ENCODE measurements at regions not wholly inside any gene's neighbourhood (a gene's known extent, or its start where the extent isn't known, plus 50 kb on each side); places are given as distances from the start of the nearest gene placed in this dataset.
"Not testable (repeated sequence)": the region's sequence is repeated elsewhere in the genome, so short reads cannot be mapped to it uniquely, and the experiment has no call there.

DNA sequence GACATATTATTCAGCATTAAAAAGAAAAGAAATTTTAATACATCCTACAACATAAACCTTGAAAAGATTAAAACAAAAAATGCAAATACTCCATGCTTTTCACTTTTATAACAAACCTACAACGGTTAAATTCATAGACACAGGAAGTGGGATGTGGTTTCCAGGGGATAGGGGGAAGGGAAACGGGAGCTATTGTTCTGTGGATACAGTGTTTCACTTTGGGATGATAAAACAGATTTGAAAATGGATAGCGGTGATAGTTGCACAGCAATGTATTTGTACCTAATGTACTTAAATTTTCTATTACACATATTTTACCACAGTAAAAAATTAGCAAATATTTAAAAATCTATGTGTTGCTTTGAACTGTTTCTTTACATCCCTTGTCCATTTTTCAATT, 368.0 kb downstream of the CDY2B start:
- not testable (repeated sequence) for DNase-seq (ENCODE audit: low spot score in 2 of 2); H3K27ac Mint-ChIP-seq; H3K9me3 Mint-ChIP-seq; H3K36me3 Mint-ChIP-seq; ATAC-seq

DNA sequence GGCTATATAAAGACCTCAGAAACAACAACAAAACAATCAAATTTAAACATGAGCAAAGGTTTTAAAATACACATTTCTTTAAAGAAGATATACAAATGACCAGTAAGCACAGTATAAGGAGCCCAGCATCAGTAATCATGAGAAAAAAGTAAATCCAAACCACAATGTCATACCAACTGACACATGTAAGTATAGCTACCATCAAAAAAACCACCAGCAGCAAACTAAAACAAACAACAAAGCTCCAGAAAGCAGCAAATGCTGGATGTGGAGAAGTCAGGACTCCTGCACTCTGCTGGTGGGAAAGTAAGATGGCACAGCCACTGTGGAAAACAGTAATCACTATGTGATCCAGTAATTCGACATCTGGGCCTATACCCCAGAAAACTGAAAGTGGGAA, 368.5 kb downstream of the CDY2B start:
- not testable (repeated sequence) for H3K27ac Mint-ChIP-seq; H3K36me3 Mint-ChIP-seq; H3K9me3 Mint-ChIP-seq; ATAC-seq; DNase-seq (ENCODE audit: low spot score in 2 of 2)

DNA sequence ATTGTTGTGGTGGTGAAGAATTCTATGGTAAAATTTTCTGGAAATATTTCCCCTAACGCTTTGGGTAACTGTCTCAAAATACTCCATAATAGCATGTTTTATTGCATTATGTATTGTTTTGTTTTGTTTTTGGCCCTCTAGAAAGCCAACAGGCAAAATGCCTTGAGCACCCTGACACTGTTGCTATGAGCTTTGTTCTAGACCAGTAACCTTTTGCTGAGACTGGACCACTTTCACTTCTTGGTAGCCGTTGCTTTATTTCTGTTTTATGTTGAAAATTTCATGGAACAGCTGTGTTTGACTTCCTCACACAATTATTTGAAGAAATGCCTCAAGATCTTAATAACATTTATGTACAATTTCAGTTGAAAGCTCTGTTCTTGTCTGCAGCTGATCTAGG, 374.2 kb downstream of the CDY2B start:
- DNase-seq (ENCODE audit: low spot score in 2 of 2); H3K9me3 Mint-ChIP-seq; H3K27ac Mint-ChIP-seq; H3K36me3 Mint-ChIP-seq; ATAC-seq: not testable (repeated sequence)

DNA sequence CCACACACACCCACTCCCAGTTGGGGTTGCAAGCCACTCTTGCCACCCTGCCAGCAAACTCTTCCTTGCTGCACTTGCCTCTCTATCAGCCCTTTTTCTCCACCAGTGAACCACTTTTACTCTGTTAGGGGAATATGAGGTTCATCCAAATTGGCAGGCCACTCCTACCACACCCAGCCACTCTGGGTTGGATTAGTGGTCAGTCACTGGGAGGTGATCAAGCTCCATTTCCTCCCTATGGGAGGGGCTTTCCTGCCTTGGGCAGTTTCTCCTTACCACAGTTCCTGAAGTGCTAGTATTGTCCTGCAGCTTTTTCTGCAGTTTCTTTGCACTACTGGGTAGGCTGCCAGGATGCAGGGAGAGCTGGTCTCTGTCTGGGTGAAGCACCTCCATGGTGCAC, 395.3 kb downstream of the CDY2B start:
- not testable (repeated sequence) for H3K36me3 Mint-ChIP-seq; ATAC-seq; H3K9me3 Mint-ChIP-seq; DNase-seq (ENCODE audit: low spot score in 2 of 2); H3K27ac Mint-ChIP-seq

DNA sequence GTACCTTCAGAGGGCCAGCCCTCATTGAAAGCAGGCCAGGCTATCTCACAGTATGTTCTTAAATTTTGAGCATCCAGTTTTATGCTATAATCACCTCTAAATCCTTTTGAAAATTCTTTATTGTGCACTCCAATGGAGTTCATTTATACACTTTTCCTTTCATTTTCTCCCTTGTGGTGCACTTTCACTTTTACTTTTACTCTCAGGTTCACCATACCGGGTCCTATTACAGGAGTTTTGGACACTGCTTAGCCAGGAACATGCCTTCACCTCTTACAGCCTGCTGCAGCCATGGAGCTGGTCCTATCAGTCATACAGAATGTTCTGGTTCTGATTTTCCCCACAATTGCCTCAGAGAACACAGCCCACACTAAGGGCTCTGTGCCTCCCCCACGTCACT, 395.9 kb downstream of the CDY2B start:
- H3K27ac Mint-ChIP-seq; H3K9me3 Mint-ChIP-seq; H3K36me3 Mint-ChIP-seq; DNase-seq (ENCODE audit: low spot score in 2 of 2): not testable (repeated sequence)
- ATAC-seq = peak; percentile 56 to 58

DNA sequence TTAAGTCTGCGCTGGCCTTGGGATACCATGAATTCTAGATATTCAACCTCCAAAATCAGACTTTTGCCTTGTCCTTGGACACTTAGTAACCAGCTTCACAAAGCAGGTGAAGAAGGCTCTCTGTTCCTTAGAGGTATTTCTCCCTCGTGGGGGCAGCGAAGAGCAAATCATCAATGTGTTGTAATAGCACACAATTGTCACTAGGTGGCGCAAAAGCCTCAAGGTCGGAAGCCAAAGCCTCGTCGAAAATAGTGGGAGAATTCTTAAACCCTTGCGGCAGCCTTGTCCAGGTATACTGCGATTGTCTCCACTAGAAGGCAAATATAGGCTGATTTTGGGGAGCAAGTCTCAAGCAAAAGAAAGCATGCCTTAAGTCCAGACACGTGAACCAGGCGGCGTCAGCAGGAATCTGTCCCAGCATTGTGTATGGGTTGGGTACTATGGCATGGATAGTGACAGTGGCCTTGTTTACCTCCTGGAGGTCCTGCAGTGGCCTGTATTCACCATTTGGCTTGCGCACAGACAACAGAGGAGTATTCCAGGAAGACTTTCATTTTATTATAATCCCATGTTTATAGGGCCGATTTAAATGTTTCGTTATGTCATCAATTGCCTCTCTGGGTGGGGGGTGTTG, 398.5 kb downstream of the CDY2B start:
- H3K36me3 Mint-ChIP-seq; DNase-seq (ENCODE audit: low spot score in 2 of 2); H3K9me3 Mint-ChIP-seq; H3K27ac Mint-ChIP-seq: not testable (repeated sequence)
- ATAC-seq = peak; percentile 37 to 58

DNA sequence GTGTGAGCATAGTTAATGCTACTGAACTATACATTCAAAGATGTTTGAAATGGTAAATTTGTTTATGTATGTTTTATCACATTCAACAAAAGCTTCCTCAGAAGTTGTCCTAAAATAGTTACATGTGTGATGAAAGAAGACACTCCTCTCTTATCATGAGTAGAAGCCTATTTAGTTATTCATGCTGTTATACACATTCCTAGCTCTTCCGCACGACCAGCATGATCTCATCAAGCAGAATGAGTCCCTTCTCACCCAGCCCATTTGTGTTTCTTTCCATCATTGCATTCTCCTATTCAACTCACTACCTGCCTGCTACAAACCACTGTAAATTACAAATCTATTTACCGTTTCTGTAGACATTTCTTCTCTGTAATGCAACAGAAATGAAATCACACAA, 408.0 kb downstream of the CDY2B start:
- not testable (repeated sequence) for DNase-seq (ENCODE audit: low spot score in 2 of 2); H3K36me3 Mint-ChIP-seq; ATAC-seq; H3K27ac Mint-ChIP-seq; H3K9me3 Mint-ChIP-seq

DNA sequence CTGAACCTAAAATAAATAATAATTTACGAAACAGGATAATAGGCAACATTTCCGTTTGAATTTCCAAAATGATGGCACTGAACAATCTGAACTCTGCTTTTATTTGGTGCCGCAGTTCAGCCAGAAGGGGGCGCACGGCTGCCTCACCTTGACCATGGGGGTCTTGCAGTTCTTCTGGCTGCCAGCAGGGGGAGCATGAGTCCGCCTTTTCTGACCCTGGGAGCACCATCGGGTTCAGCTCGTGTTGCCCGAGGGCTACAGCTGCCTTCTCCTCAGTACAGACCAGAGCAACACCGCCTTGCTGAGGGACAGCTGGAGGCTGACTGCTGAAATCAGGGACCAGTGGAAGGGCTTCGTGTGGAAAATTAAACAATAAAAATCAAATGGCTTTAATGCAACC, 420.3 kb downstream of the CDY2B start:
- not testable (repeated sequence) for H3K36me3 Mint-ChIP-seq; DNase-seq (ENCODE audit: low spot score in 2 of 2); H3K27ac Mint-ChIP-seq; H3K9me3 Mint-ChIP-seq
- ATAC-seq = peak; percentile 52 to 62

DNA sequence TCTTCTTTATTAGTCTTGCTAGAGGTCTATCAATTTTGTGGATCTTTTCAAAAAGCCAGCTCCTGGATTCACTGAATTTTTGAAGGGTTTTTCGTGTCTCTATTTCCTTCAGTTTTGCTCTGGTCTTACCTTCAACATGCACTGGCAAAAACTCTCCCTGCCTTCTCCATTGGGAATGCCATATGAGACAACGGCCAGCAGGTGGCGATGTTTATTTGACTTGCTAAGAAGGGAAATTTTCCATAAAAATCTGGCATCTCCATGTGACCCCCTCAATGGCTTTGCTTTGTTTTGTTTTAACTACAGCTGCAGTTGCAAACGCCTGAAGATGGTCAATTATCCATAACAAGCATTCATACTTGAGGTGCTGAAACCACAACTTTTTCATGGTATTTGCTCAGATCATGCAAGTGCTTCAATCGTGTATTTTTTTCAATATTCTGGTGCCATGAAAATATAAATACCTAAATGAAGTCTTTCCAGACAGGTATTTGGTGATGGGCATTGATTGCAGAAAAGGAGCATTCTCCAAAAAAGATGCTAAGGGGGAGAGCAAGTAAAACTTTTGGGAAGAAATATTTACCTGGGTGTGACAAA, 449.4 kb downstream of the CDY2B start:
- H3K36me3 Mint-ChIP-seq = no peaks in the 10 kb centered on the region
- ATAC-seq (no peak), DNase-seq (ENCODE audit: low spot score in 2 of 2) (peak in 1 of 2 donors; percentile 2)
- H3K27ac Mint-ChIP-seq = no peak overlapping the region
- no peaks in the 10 kb centered on the region for H3K9me3 Mint-ChIP-seq

DNA sequence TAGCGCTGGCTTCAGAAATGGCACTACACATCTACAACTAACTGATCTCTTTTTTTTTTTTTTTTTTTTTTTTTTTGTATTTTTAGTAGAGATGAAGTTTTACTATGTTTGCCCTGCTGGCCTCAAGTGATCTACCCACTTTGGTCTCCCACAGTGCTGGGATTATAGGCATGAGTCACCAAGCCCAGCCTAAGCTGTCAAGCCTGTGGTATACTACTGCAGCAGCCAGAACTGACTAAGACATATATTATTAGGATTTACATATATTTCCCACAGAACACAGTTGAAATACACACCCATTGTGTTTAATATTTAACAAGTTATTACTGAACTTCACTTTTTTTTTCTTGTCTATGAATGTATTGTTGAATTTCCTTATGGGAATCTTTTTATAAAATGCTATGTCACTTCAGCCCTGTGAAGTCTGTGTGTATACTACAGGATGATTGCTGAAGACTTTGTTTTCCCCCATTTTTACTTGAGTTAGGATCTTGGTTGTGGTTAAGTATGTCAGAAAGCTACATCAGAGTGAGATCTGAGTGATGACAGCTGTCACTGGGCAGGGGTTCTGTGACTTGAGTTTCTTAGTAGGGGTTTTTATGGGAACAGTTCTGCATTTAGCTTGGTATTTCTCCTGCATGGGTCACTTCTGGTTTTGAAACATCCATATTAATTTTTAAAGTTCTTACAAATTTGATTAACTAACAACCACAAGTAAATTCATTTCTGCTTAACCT, 481.5 kb downstream of the CDY2B start:
- no peaks in the 10 kb centered on the region for H3K9me3 Mint-ChIP-seq
- no peak for ATAC-seq
- no peak for DNase-seq (ENCODE audit: low spot score in 2 of 2)
- H3K27ac Mint-ChIP-seq = no peak overlapping the region
- no peaks in the 10 kb centered on the region for H3K36me3 Mint-ChIP-seq

DNA sequence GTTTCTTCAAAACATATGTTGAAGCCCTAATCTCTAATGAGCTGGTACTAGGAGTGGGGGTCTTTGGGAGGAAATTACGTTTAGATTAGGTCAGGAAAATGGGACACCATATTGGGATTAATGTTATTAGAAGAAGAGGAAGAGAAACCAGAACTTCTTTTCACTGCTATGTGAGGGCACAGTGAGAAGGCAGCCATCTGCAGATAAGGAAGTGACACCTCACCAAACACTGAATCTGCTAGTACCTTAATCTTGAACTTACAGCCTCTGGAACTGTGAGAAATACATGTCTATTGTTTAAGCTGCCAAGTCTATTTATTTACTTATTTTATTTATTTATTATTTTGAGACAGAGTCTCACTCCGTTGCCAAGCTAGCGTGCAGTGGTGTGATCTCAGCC, 482.4 kb downstream of the CDY2B start:
- no peak for DNase-seq (ENCODE audit: low spot score in 2 of 2)
- Mint-ChIP-seq H3K9me3 (no peaks in the 10 kb centered on the region), H3K27ac (no peak overlapping the region), H3K36me3 (no peaks in the 10 kb centered on the region)
- no peak for ATAC-seq

DNA sequence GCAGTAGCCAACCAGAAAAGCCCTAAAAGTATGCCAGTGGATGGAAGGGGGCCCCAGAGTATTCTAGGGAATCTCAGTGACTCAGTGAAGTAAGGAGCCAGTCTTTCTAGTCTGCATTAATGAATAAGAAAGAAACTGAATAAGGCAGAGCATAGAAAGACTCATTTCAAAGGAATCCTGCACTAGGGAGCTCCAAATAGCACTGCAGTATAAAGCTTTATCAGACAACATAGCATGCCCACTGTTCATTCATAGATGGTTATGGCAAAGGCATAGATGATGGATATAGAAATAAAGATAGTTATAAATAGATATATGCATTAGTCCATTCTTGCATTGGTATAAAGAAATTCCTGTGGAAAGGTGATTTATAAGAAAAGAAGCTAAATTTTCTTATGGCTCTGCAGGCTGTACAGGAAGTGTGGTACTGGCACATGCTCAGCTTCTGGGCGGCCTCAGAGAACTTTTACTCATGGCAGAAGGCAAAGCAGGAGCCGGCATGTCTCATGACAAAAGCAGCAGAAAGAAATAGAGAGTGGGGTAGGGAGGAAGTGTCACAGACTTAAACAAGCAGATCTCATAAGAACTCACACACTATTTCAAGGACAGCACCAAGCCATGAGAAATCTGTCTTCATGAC, 498.5 kb downstream of the CDY2B start:
- no peak overlapping the region for H3K27ac Mint-ChIP-seq
- peaks cover 4 to 7% of the 10 kb centered on the region in 2 donors for H3K9me3 Mint-ChIP-seq
- H3K36me3 Mint-ChIP-seq = peaks cover 0 to 4% of the 10 kb centered on the region in 2 donors
- DNase-seq (ENCODE audit: low spot score in 2 of 2) (no peak), ATAC-seq (no peak)

DNA sequence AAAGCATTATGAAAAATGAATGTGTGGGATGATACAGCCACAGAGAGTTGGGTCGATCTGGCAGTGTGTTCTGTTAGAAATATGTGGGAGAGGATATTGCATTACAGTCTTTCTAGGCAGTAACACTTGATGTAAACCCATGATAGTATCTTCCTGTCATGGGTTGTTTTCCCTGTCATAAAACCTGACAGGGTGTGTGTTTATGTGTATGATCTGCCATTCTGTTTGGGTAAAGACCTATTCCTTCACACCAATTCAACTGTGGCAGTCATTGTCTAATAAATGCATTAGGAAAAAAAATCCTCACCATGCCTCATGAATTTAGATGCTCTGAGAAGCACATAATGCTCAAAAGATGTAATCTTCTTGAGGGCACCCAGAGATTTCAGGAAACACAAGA, 501.7 kb downstream of the CDY2B start:
- ATAC-seq (no peak), DNase-seq (ENCODE audit: low spot score in 2 of 2) (no peak)
- Mint-ChIP-seq H3K9me3 (peaks cover 5% of the 10 kb centered on the region in 2 donors), H3K36me3 (no peaks in the 10 kb centered on the region), H3K27ac (no peak overlapping the region)

DNA sequence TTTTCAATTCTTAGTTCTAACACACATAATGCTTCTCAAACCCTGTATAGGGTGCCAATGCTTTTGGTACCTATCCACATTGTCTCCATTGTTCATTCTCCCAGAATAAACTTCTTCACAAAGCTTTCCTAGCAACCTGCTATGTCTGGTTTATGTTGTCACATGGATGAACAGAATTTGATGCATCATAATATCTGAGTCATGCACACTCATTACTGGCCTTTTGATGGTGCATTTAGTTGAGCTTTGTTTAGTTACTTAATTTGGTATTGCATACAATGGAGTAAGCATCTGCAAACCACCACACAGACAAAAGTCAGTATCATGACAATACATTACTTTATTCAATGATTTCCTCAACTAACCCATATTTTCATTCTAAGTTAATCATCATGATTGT, 511.6 kb downstream of the CDY2B start:
- peaks cover 0 to 3% of the 10 kb centered on the region in 2 donors for H3K9me3 Mint-ChIP-seq
- H3K36me3 Mint-ChIP-seq = no peaks in the 10 kb centered on the region
- H3K27ac Mint-ChIP-seq = no peak overlapping the region
- ATAC-seq = no peak
- no peak for DNase-seq (ENCODE audit: low spot score in 2 of 2)

DNA sequence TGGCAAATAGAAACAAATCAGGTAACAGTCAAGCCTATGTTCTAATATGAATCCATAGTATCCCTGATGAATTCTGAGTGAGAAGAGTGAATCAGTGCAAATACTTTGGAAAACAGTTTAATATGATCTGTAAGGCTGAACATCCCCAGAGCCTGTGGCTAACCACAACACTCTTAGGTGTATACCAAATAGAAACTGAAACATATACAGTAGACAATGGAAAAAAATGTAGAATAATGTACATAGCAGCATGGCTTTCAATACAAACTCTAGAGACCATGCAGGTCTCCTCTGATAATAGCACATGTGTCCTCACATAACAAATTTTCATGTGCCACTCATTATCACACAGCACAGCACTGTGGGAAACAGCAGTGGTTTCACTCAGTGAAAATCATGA, 513.6 kb downstream of the CDY2B start:
- Mint-ChIP-seq H3K9me3 (peaks cover 0 to 9% of the 10 kb centered on the region in 2 donors), H3K36me3 (peaks cover 0 to 4% of the 10 kb centered on the region in 2 donors), H3K27ac (no peak overlapping the region)
- ATAC-seq = no peak
- DNase-seq (ENCODE audit: low spot score in 2 of 2) = no peak

DNA sequence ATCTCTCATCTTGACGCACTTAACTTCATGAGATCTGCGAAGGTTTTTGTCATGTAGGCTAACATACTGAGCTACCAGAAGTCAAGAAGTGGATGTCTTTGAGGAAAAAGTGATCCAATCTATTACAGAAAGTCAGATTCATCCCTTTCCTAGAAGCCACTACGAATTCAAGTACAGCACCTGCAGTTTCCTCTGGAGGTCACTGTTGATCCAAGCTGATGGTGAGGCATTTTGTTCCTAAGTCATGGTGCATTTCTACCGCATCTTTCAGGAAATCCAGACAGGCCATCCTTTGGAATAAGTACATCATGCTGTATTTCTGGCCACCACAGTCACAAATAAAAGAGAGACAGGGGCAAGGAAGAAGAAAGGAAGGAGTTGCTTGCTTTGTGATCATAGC, 541.0 kb downstream of the CDY2B start:
- ATAC-seq = no peak
- no peak for DNase-seq (ENCODE audit: low spot score in 2 of 2)
- Mint-ChIP-seq H3K36me3 (no peaks in the 10 kb centered on the region), H3K27ac (no peak overlapping the region), H3K9me3 (peaks cover 10 to 23% of the 10 kb centered on the region in 2 donors)

DNA sequence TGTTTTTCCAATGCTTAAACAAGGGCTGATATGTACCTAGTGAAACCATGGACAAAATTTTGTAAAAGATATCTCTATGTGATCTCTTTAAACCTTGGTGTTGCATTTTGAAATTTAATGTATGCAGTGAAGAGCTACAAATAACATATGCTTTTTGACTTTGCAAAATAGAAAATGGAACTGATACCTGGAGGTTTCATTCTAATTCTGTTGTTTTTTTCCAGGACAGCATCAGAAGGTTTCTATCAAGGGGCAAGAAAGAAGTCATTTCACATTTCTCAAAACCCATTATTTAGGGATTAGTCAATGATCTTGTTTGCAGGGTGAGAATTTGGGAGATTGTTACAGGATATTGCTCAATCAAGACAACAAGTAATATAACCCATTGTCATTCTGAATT, 549.3 kb downstream of the CDY2B start:
- DNase-seq (ENCODE audit: low spot score in 2 of 2) = no peak
- no peak for ATAC-seq
- Mint-ChIP-seq H3K9me3 (peaks cover 0 to 4% of the 10 kb centered on the region in 2 donors), H3K36me3 (no peaks in the 10 kb centered on the region), H3K27ac (no peak overlapping the region)
